ENCODE measurements at regions not wholly inside any gene's neighbourhood (a gene's known extent, or its start where the extent isn't known, plus 50 kb on each side); places are given as distances from the start of the nearest gene placed in this dataset.

DNA sequence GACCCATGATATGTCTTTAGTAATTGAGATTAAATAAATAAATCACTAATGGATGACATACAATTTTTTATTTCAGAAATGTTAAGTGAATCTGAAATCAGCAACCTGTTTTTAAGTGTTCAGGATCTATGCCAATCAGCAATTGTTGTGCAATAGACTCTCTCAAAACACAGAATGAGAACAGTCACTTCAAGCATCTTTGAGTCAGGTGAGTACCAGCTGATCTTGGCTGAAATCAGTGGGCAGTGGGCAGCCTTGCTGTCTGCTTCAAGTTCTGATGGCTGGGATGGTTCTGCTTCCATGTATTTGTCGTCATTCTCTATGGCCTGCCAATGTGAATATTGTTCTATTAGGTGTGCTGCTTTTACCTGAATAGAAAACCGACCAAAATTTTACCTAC lies 82.3 kb upstream of the NRG3 start:
- TF ChIP-seq POLR2A (IDR thresholded peaks at IDR 0.05) = no peak
- no peak for TF ChIP-seq CTCF (IDR thresholded peaks at IDR 0.05)

Data from stomach (tissue), 4 donors.